GM19043 (cell line): ENCODE measurements at regions not wholly inside any gene's neighbourhood (a gene's known extent, or its start where the extent isn't known, plus 50 kb on each side); places are given as distances from the start of the nearest gene placed in this dataset.

ENCODE experiments used
- ATAC-seq: cut with Tn5 transposase; IDR thresholded peaks from one replicate; pipeline ENCODE4 v1.9.1; 2021; ENCODE audit warnings: low read depth; ENCODE audit not compliant: unreplicated experiment

- no peak for ATAC-seq
These were observed 61.9 kb upstream of the CIBAR2 start for GRCh38 chr16:85173981-85174751.

- ATAC-seq: no peak
These were observed 62.8 kb upstream of the CIBAR2 start for GRCh38 chr16:85174871-85175723.

- no peak for ATAC-seq
These were observed 63.5 kb upstream of the CIBAR2 start for GRCh38 chr16:85175724-85176233.

GRCh38 chr16:85176541-85177447 lies 64.5 kb upstream of the CIBAR2 start:
- ATAC-seq: no peak

GRCh38 chr16:85177448-85177846 lies 65.2 kb upstream of the CIBAR2 start:
- no peak for ATAC-seq

- ATAC-seq: no peak
These were observed 65.8 kb upstream of the CIBAR2 start for GRCh38 chr16:85178006-85178591.

- no peak for ATAC-seq
These were observed 66.3 kb upstream of the CIBAR2 start for GRCh38 chr16:85178596-85178995.

- no peak for ATAC-seq
These were observed 67.2 kb upstream of the CIBAR2 start for GRCh38 chr16:85179344-85180046.

- no peak for ATAC-seq
These were observed 68.0 kb upstream of the CIBAR2 start for GRCh38 chr16:85180047-85180826.

GRCh38 chr16:85180827-85181738 lies 68.8 kb upstream of the CIBAR2 start:
- ATAC-seq: no peak

- ATAC-seq: no peak
These were observed 69.5 kb upstream of the CIBAR2 start for GRCh38 chr16:85181739-85182129.

GRCh38 chr16:85182286-85182685 lies 70.0 kb upstream of the CIBAR2 start:
- no peak for ATAC-seq

GRCh38 chr16:85182774-85183173 lies 70.5 kb upstream of the CIBAR2 start:
- ATAC-seq: no peak

- no peak for ATAC-seq
These were observed 71.3 kb upstream of the CIBAR2 start for GRCh38 chr16:85183564-85183963.

- no peak for ATAC-seq
These were observed 72.1 kb upstream of the CIBAR2 start for GRCh38 chr16:85184404-85184803.

- no peak for ATAC-seq
These were observed 73.2 kb upstream of the CIBAR2 start for GRCh38 chr16:85185303-85186100.

- ATAC-seq: no peak
These were observed 74.7 kb upstream of the CIBAR2 start for GRCh38 chr16:85187002-85187401.
